ENCODE measurements at regions not wholly inside any gene's neighbourhood (a gene's known extent, or its start where the extent isn't known, plus 50 kb on each side); places are given as distances from the start of the nearest gene placed in this dataset.

DNA sequence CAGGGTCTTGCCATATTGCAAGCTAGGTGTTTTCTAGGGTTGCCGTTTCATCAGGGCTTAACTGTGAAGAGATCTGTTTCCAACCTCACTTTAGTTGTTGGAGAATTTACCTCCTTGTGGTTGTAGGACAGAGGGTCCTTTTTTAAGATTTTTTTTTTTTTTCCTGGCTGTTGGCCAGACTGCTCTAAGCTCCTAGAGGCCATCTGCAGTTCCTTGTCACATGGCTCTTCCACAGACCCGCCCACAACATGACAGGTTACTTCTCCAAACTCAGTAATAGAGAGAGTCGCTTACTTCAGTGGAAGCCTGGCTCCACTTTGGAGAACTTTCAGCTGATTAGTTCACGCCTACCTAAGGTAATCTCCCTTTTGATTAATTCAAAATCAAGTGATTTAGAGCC is 543.7 kb downstream of the DMRTA1 start:
- POLR2A ChIA-PET, result no interaction called here
- CTCF ChIA-PET, result no interaction called here
- no peaks in the 10 kb centered on the region for H3K36me3 ChIP-seq (ENCODE audit: control insufficient read depth in 2 of 2, insufficient read depth in 1 of 2, low read length in 2 of 2)
- H3K4me3 ChIP-seq (ENCODE audit: low read depth, low read length), result no peak overlapping the region
- H3K9me3 ChIP-seq (ENCODE audit: control insufficient read depth, insufficient read depth, low read depth, low read length), result no peaks in the 10 kb centered on the region
- no peaks in the 10 kb centered on the region for H3K4me1 ChIP-seq (ENCODE audit: control insufficient read depth, insufficient read depth, low read length)
- TF ChIP-seq OVOL3 (tag by site-specific recombination; IDR thresholded peaks at IDR 0.05), result no peak
- TF ChIP-seq ZNF239 (tag by site-specific recombination; IDR thresholded peaks at IDR 0.05), result no peak
- no peak for TF ChIP-seq ZNF292 (tag by site-specific recombination; IDR thresholded peaks at IDR 0.05; ENCODE audit: borderline replicate concordance, low read depth)
- no peak for TF ChIP-seq ZNF132 (tag by site-specific recombination; IDR thresholded peaks at IDR 0.05; ENCODE audit: borderline replicate concordance)
- TF ChIP-seq ZFHX2 (tag by site-specific recombination; conservative IDR thresholded peaks at IDR 0.05), result no peak
- TF ChIP-seq ZNF555 (tag by site-specific recombination; conservative IDR thresholded peaks at IDR 0.05), result no peak
- TF ChIP-seq ZNF791 (tag by site-specific recombination; IDR thresholded peaks at IDR 0.05), result no peak
- no peak overlapping the region for H3K27ac ChIP-seq (ENCODE audit: extremely low read depth, low read depth, low read length)

GRCh38 chr9:22992780-22993179 is 546.2 kb downstream of the DMRTA1 start:
- Histone ChIP-seq H3K36me3 (ENCODE audit: control insufficient read depth in 2 of 2, insufficient read depth in 1 of 2, low read length in 2 of 2) (no peaks in the 10 kb centered on the region), H3K4me3 (ENCODE audit: low read depth, low read length) (no peak overlapping the region), H3K4me1 (ENCODE audit: control insufficient read depth, insufficient read depth, low read length) (no peaks in the 10 kb centered on the region), H3K27ac (ENCODE audit: extremely low read depth, low read depth, low read length) (no peak overlapping the region), H3K9me3 (ENCODE audit: control insufficient read depth, insufficient read depth, low read depth, low read length) (no peaks in the 10 kb centered on the region)
- no peak for TF ChIP-seq ZNF274 (IDR thresholded peaks at IDR 0.05; ENCODE audit: low read length)
- no peak for TF ChIP-seq ZNF274 (tag by site-specific recombination; IDR thresholded peaks at IDR 0.05; ENCODE audit: borderline replicate concordance)
- TF ChIP-seq ZSCAN16 (tag by site-specific recombination; IDR thresholded peaks at IDR 0.05), result no peak
- TF ChIP-seq, protein P1, sequence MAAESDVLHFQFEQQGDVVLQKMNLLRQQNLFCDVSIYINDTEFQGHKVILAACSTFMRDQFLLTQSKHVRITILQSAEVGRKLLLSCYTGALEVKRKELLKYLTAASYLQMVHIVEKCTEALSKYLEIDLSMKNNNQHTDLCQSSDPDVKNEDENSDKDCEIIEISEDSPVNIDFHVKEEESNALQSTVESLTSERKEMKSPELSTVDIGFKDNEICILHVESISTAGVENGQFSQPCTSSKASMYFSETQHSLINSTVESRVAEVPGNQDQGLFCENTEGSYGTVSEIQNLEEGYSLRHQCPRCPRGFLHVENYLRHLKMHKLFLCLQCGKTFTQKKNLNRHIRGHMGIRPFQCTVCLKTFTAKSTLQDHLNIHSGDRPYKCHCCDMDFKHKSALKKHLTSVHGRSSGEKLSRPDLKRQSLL (tag by site-specific recombination; IDR thresholded peaks at IDR 0.05), result no peak
- TF ChIP-seq ZNF623 (tag by site-specific recombination; IDR thresholded peaks at IDR 0.05), result no peak
- no peak for TF ChIP-seq ZNF558 (tag by site-specific recombination; IDR thresholded peaks at IDR 0.05)
- TF ChIP-seq EGR2 (tag by site-specific recombination; IDR thresholded peaks at IDR 0.05; ENCODE audit: low read depth), result no peak
- TF ChIP-seq SP2 (tag by site-specific recombination; IDR thresholded peaks at IDR 0.05), result no peak
- ChIA-PET POLR2A (no interaction called here), CTCF (interaction anchor here (2.2 kb wide), 1 partner anchor 9 kb away, joined by 5 read pairs; no protein-coding TSS in a partner anchor)

GRCh38 chr9:22997923-22998322 is 551.3 kb downstream of the DMRTA1 start:
- Histone ChIP-seq H3K27ac (ENCODE audit: extremely low read depth, low read depth, low read length) (no peak overlapping the region), H3K9me3 (ENCODE audit: control insufficient read depth, insufficient read depth, low read depth, low read length) (no peaks in the 10 kb centered on the region), H3K4me3 (ENCODE audit: low read depth, low read length) (no peak overlapping the region), H3K4me1 (ENCODE audit: control insufficient read depth, insufficient read depth, low read length) (no peaks in the 10 kb centered on the region), H3K36me3 (ENCODE audit: control insufficient read depth in 2 of 2, insufficient read depth in 1 of 2, low read length in 2 of 2) (no peaks in the 10 kb centered on the region)
- peak; percentile 88 for TF ChIP-seq ZNF707 (tag by site-specific recombination; IDR thresholded peaks at IDR 0.05)
- no peak for TF ChIP-seq BCL11B (tag by site-specific recombination; IDR thresholded peaks at IDR 0.05; ENCODE audit: low read depth)
- POLR2A ChIA-PET, result no interaction called here
- CTCF ChIA-PET, result interaction anchor here (1.3 kb wide), 1 partner anchor 9 kb away, joined by 5 read pairs; no protein-coding TSS in a partner anchor

DNA sequence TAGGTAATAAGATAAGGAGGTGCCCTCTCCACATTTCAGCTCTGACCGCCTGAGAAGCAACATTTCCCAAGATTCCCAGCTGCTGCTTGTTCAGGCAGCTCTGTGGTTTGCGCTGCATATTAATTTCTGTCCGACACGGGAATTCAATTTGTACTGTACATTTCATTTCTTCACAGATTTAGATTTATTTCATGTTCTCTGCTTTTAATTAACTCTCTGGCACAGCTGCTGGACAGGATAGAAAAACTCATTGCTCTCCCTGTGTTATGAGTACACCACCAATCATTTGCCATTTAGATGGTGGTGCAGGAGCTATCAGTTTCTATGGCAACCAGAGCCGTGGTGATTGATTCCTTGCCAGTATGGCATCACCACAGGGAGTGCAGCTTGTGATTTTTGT is 558.5 kb downstream of the DMRTA1 start:
- no peak overlapping the region for H3K27ac ChIP-seq (ENCODE audit: extremely low read depth, low read depth, low read length)
- ChIA-PET POLR2A (no interaction called here), CTCF (interaction anchor here (0.6 to 1.0 kb wide), 2 partner anchors 232 to 535 kb away, joined by 3 read pairs; no protein-coding TSS in a partner anchor)
- no peak overlapping the region for H3K4me3 ChIP-seq (ENCODE audit: low read depth, low read length)
- H3K36me3 ChIP-seq (ENCODE audit: control insufficient read depth in 2 of 2, insufficient read depth in 1 of 2, low read length in 2 of 2), result no peaks in the 10 kb centered on the region
- no peaks in the 10 kb centered on the region for H3K4me1 ChIP-seq (ENCODE audit: control insufficient read depth, insufficient read depth, low read length)
- H3K9me3 ChIP-seq (ENCODE audit: control insufficient read depth, insufficient read depth, low read depth, low read length), result no peaks in the 10 kb centered on the region
- no peak for TF ChIP-seq ZNF76 (tag by site-specific recombination; IDR thresholded peaks at IDR 0.05; ENCODE audit: borderline replicate concordance, low read depth)
- TF ChIP-seq ZNF274 (IDR thresholded peaks at IDR 0.05; ENCODE audit: low read length), result no peak
- TF ChIP-seq ZNF274 (tag by site-specific recombination; IDR thresholded peaks at IDR 0.05; ENCODE audit: borderline replicate concordance), result no peak
- no peak for TF ChIP-seq SETDB1 (IDR thresholded peaks at IDR 0.05; ENCODE audit: insufficient read length, low read length)
- no peak for TF ChIP-seq OVOL3 (tag by site-specific recombination; IDR thresholded peaks at IDR 0.05)
- TF ChIP-seq ZNF580 (tag by site-specific recombination; IDR thresholded peaks at IDR 0.05), result no peak
- TF ChIP-seq ZNF510 (tag by site-specific recombination; IDR thresholded peaks at IDR 0.05; ENCODE audit: insufficient replicate concordance), result no peak
- TF ChIP-seq, protein P2, sequence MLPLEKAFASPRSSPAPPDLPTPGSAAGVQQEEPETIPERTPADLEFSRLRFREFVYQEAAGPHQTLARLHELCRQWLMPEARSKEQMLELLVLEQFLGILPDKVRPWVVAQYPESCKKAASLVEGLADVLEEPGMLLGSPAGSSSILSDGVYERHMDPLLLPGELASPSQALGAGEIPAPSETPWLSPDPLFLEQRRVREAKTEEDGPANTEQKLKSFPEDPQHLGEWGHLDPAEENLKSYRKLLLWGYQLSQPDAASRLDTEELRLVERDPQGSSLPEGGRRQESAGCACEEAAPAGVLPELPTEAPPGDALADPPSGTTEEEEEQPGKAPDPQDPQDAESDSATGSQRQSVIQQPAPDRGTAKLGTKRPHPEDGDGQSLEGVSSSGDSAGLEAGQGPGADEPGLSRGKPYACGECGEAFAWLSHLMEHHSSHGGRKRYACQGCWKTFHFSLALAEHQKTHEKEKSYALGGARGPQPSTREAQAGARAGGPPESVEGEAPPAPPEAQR (tag by site-specific recombination; IDR thresholded peaks at IDR 0.05), result no peak
- TF ChIP-seq ZNF394 (tag by site-specific recombination; IDR thresholded peaks at IDR 0.05; ENCODE audit: borderline replicate concordance), result no peak
- TF ChIP-seq ZNF837 (tag by site-specific recombination; IDR thresholded peaks at IDR 0.05), result no peak
